Activated CD4-positive, alpha-beta memory T cell treated with anti-CD3 and anti-CD28 coated beads for 36 hours (primary cell): ENCODE measurements at regions not wholly inside any gene's neighbourhood (a gene's known extent, or its start where the extent isn't known, plus 50 kb on each side); places are given as distances from the start of the nearest gene placed in this dataset.

Experiments used
- CTCF ChIA-PET: fragments of 350-600 bp; sonication (Branson Sonifier 250); formaldehyde crosslinking; loops from one replicate; lab custom pipeline; 2021; ENCODE audit warnings: antibody characterized with exemption, inconsistent platforms; lab: Charles Lee
- POLR2A ChIA-PET: fragments of 350-600 bp; sonication (Branson Sonifier 250); formaldehyde crosslinking; loops from one replicate; lab custom pipeline; 2021; ENCODE audit warnings: antibody characterized with exemption; lab: Charles Lee
- DNase-seq: peaks from one replicate; pipeline ENCODE4 v3.0.0-alpha.2; 2020
- H3K27ac Mint-ChIP-seq: one replicate; pipeline ENCODE4 v1.8.0; 2021; ENCODE audit warnings: mixed read lengths
- H3K27me3 Mint-ChIP-seq: one replicate; pipeline ENCODE4 v1.8.0; 2021; ENCODE audit warnings: mixed read lengths
- H3K36me3 Mint-ChIP-seq: one replicate; pipeline ENCODE4 v1.8.0; 2021; ENCODE audit warnings: mixed read lengths
- H3K4me1 Mint-ChIP-seq: one replicate; pipeline ENCODE4 v1.8.0; 2021; ENCODE audit warnings: low read depth, mixed read lengths
- H3K4me3 Mint-ChIP-seq: one replicate; pipeline ENCODE4 v1.8.0; 2021; ENCODE audit warnings: mild to moderate bottlenecking, mixed read lengths
- H3K9me3 Mint-ChIP-seq: one replicate; pipeline ENCODE4 v1.8.0; 2021; ENCODE audit warnings: mixed read lengths
- intact Hi-C: fragments of 100-400 bp; cut with micrococcal nuclease; formaldehyde crosslinking; loops from one replicate; pipeline ENCODE4 v1.15.1; 2023

GRCh38 chr15:52626671-52627369 lies 52.4 kb downstream of the ATOSA start:
- no peaks in the 10 kb centered on the region for H3K27me3 Mint-ChIP-seq
- DNase-seq = no peak
- H3K9me3 Mint-ChIP-seq = no peaks in the 10 kb centered on the region
- ChIA-PET POLR2A (no interaction called here), CTCF (interaction anchor here (0.6 kb wide), 2 partner anchors 42 to 54 kb away, joined by 4 to 6 read pairs; no protein-coding TSS in a partner anchor)
- H3K36me3 Mint-ChIP-seq = peaks cover 16% of the 10 kb centered on the region
- peaks cover 12% of the 10 kb centered on the region for H3K4me1 Mint-ChIP-seq
- intact Hi-C loops = no loop called here
- no peak overlapping the region for H3K27ac Mint-ChIP-seq
- H3K4me3 Mint-ChIP-seq = no peak overlapping the region

GRCh38 chr15:52624262-52624661 lies 54.9 kb downstream of the ATOSA start:
- DNase-seq = no peak
- no peaks in the 10 kb centered on the region for H3K9me3 Mint-ChIP-seq
- ChIA-PET CTCF (interaction anchor here (0.6 to 0.7 kb wide), 2 partner anchors 14 to 277 kb away, joined by 3 read pairs; no protein-coding TSS in a partner anchor), POLR2A (interaction anchor here (0.6 to 1.1 kb wide), 2 partner anchors 13 to 57 kb away, joined by 3 to 4 read pairs; no protein-coding TSS in a partner anchor)
- peaks cover 7% of the 10 kb centered on the region for H3K4me1 Mint-ChIP-seq
- intact Hi-C loops = no loop called here
- H3K27ac Mint-ChIP-seq = no peak overlapping the region
- H3K27me3 Mint-ChIP-seq = no peaks in the 10 kb centered on the region
- H3K4me3 Mint-ChIP-seq = no peak overlapping the region
- H3K36me3 Mint-ChIP-seq = peaks cover 14% of the 10 kb centered on the region

- Mint-ChIP-seq H3K9me3 (no peaks in the 10 kb centered on the region), H3K27me3 (no peaks in the 10 kb centered on the region), H3K27ac (no peak overlapping the region), H3K36me3 (peaks cover 12% of the 10 kb centered on the region), H3K4me3 (no peak overlapping the region), H3K4me1 (peaks cover 7% of the 10 kb centered on the region)
- no peak for DNase-seq
- intact Hi-C loops = no loop called here
- CTCF ChIA-PET = no interaction called here
- POLR2A ChIA-PET = no interaction called here
These were observed 54.0 kb upstream of the ARPP19 start for GRCh38 chr15:52622791-52623190.

GRCh38 chr15:52620496-52620895 lies 51.7 kb upstream of the ARPP19 start:
- DNase-seq = no peak
- intact Hi-C loops = no loop called here
- CTCF ChIA-PET = no interaction called here
- H3K27me3 Mint-ChIP-seq = no peaks in the 10 kb centered on the region
- H3K27ac Mint-ChIP-seq = no peak overlapping the region
- no peak overlapping the region for H3K4me3 Mint-ChIP-seq
- H3K9me3 Mint-ChIP-seq = no peaks in the 10 kb centered on the region
- POLR2A ChIA-PET = interaction anchor here (0.7 kb wide), 1 partner anchor 350 kb away, joined by 3 read pairs; no protein-coding TSS in a partner anchor
- no peaks in the 10 kb centered on the region for H3K4me1 Mint-ChIP-seq
- peaks cover 9% of the 10 kb centered on the region for H3K36me3 Mint-ChIP-seq
